Panc1 (cell line): ENCODE measurements at regions not wholly inside any gene's neighbourhood (a gene's known extent, or its start where the extent isn't known, plus 50 kb on each side); places are given as distances from the start of the nearest gene placed in this dataset.

Experiments
- ATAC-seq: fragments of 200-7000 bp; cut with Tn5 transposase; 2 replicates; pipeline ENCODE4 v1.9.1; 2020; ENCODE audit warnings: mild to moderate bottlenecking, moderate library complexity
- BruUV-seq: library from RNA; stranded (reverse); fragments of 400-500 nt; replicated peaks from 2 replicates; lab custom pipeline; 2021; lab: Mats Ljungman, UMichigan
- CTCF ChIA-PET: fragments of 300-600 bp; sonication (Branson Sonifier 250); formaldehyde crosslinking; loops from one replicate; lab custom pipeline; 2022; ENCODE audit warnings: antibody characterized with exemption; lab: Charles Lee
- POLR2A ChIA-PET: fragments of 300-600 bp; sonication (Branson Sonifier 250); formaldehyde crosslinking; loops from one replicate; lab custom pipeline; 2022; ENCODE audit warnings: antibody characterized with exemption; lab: Charles Lee
- DNase-seq: peaks from one replicate; pipeline ENCODE4 v3.0.0-alpha.2; 2010; ENCODE audit warnings: low read depth, low spot score
- H3K27ac ChIP-seq: 2 replicates; pipeline ENCODE4 v1.5.1; 2011; ENCODE audit warnings: mild to moderate bottlenecking, low read length, inconsistent platforms
- H3K27me3 ChIP-seq: fragments of 200-500 bp; sonication (Bioruptor generic); 2 replicates; pipeline ENCODE4 v1.6.0; 2014; ENCODE audit warnings: low read length, inconsistent platforms; ENCODE audit not compliant: control insufficient read depth, insufficient read depth
- H3K36me3 ChIP-seq: fragments of 200-500 bp; sonication (Bioruptor generic); 2 replicates; pipeline ENCODE4 v1.5.1; 2014; ENCODE audit warnings: inconsistent platforms, mild to moderate bottlenecking, low read length, moderate library complexity; ENCODE audit not compliant: control insufficient read depth, insufficient read depth
- H3K4me1 ChIP-seq: 2 replicates; pipeline ENCODE4 v1.5.1; 2011; ENCODE audit warnings: inconsistent platforms, mild to moderate bottlenecking, low read length, moderate library complexity; ENCODE audit not compliant: control insufficient read depth, insufficient read depth
- H3K4me3 ChIP-seq, 2 experiments: 2 replicates each; pipeline ENCODE4 v1.5.1; 2011 to 2012; ENCODE audit warnings: low read depth in 2 of 2, low read length in 2 of 2, mild to moderate bottlenecking in 2 of 2, inconsistent platforms in 1 of 2, moderate library complexity in 1 of 2
- H3K9me3 ChIP-seq: fragments of 200-500 bp; sonication (Bioruptor generic); 2 replicates; pipeline ENCODE4 v1.5.1; 2014; ENCODE audit warnings: low read depth, mild to moderate bottlenecking, inconsistent platforms, low read length, moderate library complexity; ENCODE audit not compliant: control insufficient read depth, insufficient read depth
- POLR2AphosphoS5 ChIP-seq: IDR thresholded peaks from 2 replicates; pipeline ENCODE4 v1.6.1; 2012; ENCODE audit warnings: mild to moderate bottlenecking, low read depth, low read length, moderate library complexity
- SIN3A ChIP-seq: IDR thresholded peaks from 2 replicates; pipeline ENCODE4 v1.6.1; 2012; ENCODE audit warnings: low read depth, mild to moderate bottlenecking, low read length, moderate library complexity, borderline replicate concordance; ENCODE audit not compliant: insufficient read depth
- TCF7L2 ChIP-seq: IDR thresholded peaks from 2 replicates; pipeline ENCODE4 v1.6.1; 2011; ENCODE audit warnings: mild to moderate bottlenecking, low read depth, low read length, inconsistent platforms
- in situ Hi-C: cut with HindIII; loops from 2 replicates; pipeline ENCODE4 v1.10.0; 2016; ENCODE audit warnings: low sequenced_read_pairs, low pct_unique_long_range_greater_than_20kb
- intact Hi-C: fragments of 100-400 bp; cut with micrococcal nuclease; formaldehyde crosslinking; loops from one replicate; pipeline ENCODE4 v1.10.0; 2022; ENCODE audit not compliant: unreplicated experiment
- TF ChIP-seq, protein P1 (sequence below): fragments of 450-650 bp; IDR thresholded peaks from 2 replicates; pipeline ENCODE4 v1.5.1; 2017; ENCODE audit warnings: mild to moderate bottlenecking
- TF ChIP-seq, protein P2 (sequence below), 2 experiments: IDR thresholded peaks; 2 replicates each; pipeline ENCODE4 v1.6.1; 2011 to 2012; ENCODE audit warnings: low read depth in 2 of 2, control low read depth in 1 of 2, low read length in 1 of 2, mild to moderate bottlenecking in 1 of 2, moderate library complexity in 1 of 2; ENCODE audit not compliant: insufficient read depth in 1 of 2

DNA sequence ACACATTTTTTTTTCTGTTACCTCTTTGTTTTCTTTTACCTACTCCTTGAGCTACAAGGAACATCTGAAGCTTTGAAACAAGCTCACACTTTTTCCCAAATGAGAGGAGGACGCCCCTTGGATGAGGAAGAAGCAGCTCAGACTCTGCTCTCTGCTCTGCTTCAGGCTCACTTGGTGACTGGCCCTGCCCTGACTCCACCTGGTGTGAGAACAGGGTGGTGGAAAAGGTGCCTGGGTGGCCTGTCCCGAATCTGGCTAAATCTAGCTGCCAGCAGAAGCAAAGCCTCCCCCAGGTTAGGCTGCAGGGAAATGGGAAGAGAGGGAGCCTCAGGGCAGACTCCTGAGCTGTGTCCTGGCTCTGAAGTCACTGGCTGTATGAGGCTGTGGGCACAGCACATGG lies 68.0 kb upstream of the CEACAM8 start:
- CTCF ChIA-PET, result interaction anchor here (0.5 kb wide), 1 partner anchor 731 kb away, joined by 5 read pairs; no protein-coding TSS in a partner anchor
- ATAC-seq, result no peak

DNA sequence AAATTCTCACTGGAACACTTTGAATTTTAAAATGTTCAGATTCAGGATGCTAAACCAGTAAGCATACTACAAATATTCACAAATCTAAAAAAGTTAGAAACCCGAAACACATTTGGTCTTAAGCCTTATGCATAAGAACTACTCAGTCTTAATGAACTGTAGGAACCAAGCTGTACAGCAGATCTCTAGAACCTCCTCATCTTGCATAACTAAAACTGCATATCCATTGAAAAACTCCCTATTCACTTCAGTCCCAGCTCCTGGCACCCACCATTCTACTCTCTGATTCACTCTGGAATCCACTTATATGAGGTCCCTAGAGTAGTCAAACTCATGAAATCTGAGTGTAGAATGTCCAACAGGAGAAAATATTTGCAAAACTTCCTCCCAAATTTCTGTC lies 65.6 kb upstream of the CEACAM8 start:
- Histone ChIP-seq H3K36me3 (no peaks in the 10 kb centered on the region), H3K4me1 (no peaks in the 10 kb centered on the region), H3K9me3 (no peaks in the 10 kb centered on the region), H3K27ac (no peak overlapping the region), H3K4me3 (no peak overlapping the region), H3K27me3 (no peaks in the 10 kb centered on the region; the same call in 1 of the 2 replicates)
- BruUV-seq, result no TSS peak
- TF ChIP-seq SIN3A (no peak), TCF7L2 (no peak), POLR2AphosphoS5 (no peak)
- TF ChIP-seq, protein P1, sequence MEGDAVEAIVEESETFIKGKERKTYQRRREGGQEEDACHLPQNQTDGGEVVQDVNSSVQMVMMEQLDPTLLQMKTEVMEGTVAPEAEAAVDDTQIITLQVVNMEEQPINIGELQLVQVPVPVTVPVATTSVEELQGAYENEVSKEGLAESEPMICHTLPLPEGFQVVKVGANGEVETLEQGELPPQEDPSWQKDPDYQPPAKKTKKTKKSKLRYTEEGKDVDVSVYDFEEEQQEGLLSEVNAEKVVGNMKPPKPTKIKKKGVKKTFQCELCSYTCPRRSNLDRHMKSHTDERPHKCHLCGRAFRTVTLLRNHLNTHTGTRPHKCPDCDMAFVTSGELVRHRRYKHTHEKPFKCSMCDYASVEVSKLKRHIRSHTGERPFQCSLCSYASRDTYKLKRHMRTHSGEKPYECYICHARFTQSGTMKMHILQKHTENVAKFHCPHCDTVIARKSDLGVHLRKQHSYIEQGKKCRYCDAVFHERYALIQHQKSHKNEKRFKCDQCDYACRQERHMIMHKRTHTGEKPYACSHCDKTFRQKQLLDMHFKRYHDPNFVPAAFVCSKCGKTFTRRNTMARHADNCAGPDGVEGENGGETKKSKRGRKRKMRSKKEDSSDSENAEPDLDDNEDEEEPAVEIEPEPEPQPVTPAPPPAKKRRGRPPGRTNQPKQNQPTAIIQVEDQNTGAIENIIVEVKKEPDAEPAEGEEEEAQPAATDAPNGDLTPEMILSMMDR, result no peak
- TF ChIP-seq, protein P2, sequence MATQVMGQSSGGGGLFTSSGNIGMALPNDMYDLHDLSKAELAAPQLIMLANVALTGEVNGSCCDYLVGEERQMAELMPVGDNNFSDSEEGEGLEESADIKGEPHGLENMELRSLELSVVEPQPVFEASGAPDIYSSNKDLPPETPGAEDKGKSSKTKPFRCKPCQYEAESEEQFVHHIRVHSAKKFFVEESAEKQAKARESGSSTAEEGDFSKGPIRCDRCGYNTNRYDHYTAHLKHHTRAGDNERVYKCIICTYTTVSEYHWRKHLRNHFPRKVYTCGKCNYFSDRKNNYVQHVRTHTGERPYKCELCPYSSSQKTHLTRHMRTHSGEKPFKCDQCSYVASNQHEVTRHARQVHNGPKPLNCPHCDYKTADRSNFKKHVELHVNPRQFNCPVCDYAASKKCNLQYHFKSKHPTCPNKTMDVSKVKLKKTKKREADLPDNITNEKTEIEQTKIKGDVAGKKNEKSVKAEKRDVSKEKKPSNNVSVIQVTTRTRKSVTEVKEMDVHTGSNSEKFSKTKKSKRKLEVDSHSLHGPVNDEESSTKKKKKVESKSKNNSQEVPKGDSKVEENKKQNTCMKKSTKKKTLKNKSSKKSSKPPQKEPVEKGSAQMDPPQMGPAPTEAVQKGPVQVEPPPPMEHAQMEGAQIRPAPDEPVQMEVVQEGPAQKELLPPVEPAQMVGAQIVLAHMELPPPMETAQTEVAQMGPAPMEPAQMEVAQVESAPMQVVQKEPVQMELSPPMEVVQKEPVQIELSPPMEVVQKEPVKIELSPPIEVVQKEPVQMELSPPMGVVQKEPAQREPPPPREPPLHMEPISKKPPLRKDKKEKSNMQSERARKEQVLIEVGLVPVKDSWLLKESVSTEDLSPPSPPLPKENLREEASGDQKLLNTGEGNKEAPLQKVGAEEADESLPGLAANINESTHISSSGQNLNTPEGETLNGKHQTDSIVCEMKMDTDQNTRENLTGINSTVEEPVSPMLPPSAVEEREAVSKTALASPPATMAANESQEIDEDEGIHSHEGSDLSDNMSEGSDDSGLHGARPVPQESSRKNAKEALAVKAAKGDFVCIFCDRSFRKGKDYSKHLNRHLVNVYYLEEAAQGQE (IDR thresholded peaks at IDR 0.05; ENCODE audit: insufficient read depth in 1 of 2, low read depth in 2 of 2, low read length in 1 of 2), result no peak
- ChIA-PET CTCF (no interaction called here), POLR2A (no interaction called here)
- in situ Hi-C loops (no loop called here), intact Hi-C loops (no loop called here)
- no peak for DNase-seq
- no peak for ATAC-seq

More for the DNA sequence above, 68.0 kb upstream of the CEACAM8 start:
- no peak overlapping the region for H3K4me3 ChIP-seq
- intact Hi-C loops (no loop called here), in situ Hi-C loops (no loop called here)
- H3K27ac ChIP-seq, result no peak overlapping the region
- no peak for DNase-seq
- BruUV-seq, result no TSS peak
- no peaks in the 10 kb centered on the region for H3K9me3 ChIP-seq
- TF ChIP-seq, protein P1, result no peak
- TF ChIP-seq, protein P2 (IDR thresholded peaks at IDR 0.05; ENCODE audit: insufficient read depth in 1 of 2, low read depth in 2 of 2, low read length in 1 of 2), result no peak
- POLR2A ChIA-PET, result no interaction called here
- H3K4me1 ChIP-seq, result no peaks in the 10 kb centered on the region
- H3K27me3 ChIP-seq, result peaks cover 2% of the 10 kb centered on the region; the same call in 1 of the 2 replicates
- H3K36me3 ChIP-seq, result no peaks in the 10 kb centered on the region
